ENCODE measurements at regions not wholly inside any gene's neighbourhood (a gene's known extent, or its start where the extent isn't known, plus 50 kb on each side); places are given as distances from the start of the nearest gene placed in this dataset.

DNA sequence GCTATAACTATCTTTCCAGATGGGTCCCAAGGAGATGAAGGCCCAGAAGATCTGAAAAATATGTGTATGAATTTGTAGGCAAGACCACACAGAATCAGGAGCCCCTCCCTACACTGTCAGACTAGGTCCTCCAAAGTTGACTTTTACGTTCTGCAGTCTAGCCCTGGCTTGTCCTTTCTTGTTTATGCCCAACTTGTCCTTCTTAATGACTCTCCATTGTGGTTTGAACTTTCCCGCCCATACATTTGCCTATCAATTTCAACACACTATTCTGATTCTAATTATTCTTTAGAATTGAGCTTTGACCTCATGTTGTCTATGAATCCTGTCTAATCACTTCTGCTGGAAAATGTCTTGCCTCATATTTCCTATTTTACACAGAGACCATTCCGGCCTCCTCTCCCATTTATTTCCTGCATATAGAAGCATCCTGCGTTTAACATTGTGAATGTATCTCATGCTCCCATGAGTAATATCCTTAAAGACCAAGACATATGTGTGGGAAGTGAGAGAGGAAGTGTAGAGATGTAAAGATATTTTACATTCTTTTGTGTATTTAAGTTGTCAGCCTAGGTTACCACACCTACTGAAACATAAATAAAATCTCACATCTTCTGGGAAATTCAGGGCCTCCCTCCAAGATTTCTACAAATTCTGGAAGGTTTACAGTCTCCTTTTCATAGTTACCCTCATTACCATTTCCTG is 348.3 kb downstream of the BCKDHB start:
- ATAC-seq (no peak), FAIRE-seq (no peak)
- no peak overlapping the region for H3K4me3 ChIP-seq

DNA sequence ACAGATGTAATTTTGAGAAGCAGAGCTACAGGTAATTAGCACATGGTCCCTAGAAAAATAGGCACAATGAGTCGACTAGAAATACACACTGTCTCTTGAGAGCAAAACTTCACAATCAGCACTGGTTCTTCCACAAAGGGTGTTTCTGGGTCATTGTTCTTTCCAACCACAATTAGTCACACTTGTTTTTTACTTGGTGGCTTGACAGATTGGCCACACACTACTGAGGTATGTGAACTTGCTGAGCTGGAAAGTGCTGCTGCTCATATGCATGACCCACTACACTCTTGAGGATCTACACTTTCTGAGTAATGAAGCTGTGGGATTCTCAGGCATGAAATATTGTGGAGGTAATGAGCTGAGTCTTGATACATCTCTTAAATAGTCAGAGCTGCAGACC is 347.7 kb downstream of the BCKDHB start:
- Histone ChIP-seq H3K4me2 (no peak overlapping the region), H3K27ac (no peak overlapping the region), H3K9me3 (no peaks in the 10 kb centered on the region), H3K4me1 (0 out of 3 replicates have a peak, but pooled peaks cover 5% of the 10 kb centered on the region), H3K4me3 (no peak overlapping the region)
- ATAC-seq (no peak), DNase-seq (ENCODE audit: low read depth in 1 of 2, low spot score in 1 of 2) (no peak), FAIRE-seq (no peak)
- ChIA-PET POLR2A (no interaction called here), CTCF (no interaction called here)
- 26% methylated on average over 1 of the region's 1 CpG for WGBS (ENCODE audit: missing lambda C conversion rate)
- TF ChIP-seq MYC (IDR thresholded peaks at IDR 0.05; ENCODE audit: borderline replicate concordance, low read length) (no peak), FOSL2 (IDR thresholded peaks at IDR 0.05) (no peak), FOSL2 (CRISPR knock-in tag; IDR thresholded peaks at IDR 0.05) (no peak), POLR2AphosphoS2 (conservative IDR thresholded peaks at IDR 0.05; ENCODE audit: low read length) (no peak), RFX5 (IDR thresholded peaks at IDR 0.05) (no peak), EHF (CRISPR knock-in tag; IDR thresholded peaks at IDR 0.05) (no peak), ZFP36 (IDR thresholded peaks at IDR 0.05; ENCODE audit: borderline replicate concordance, partially characterized antibody) (no peak), FOXS1 (CRISPR knock-in tag; IDR thresholded peaks at IDR 0.05) (no peak), NR3C1 (IDR thresholded peaks at IDR 0.05) (no peak), KDM1A (IDR thresholded peaks at IDR 0.05; ENCODE audit: low read depth) (no peak), CHD2 (IDR thresholded peaks at IDR 0.05; ENCODE audit: low read length, partially characterized antibody) (no peak), NFE2L2 (conservative IDR thresholded peaks at IDR 0.05; ENCODE audit: low read length) (no peak), CHD4 (IDR thresholded peaks at IDR 0.05; ENCODE audit: borderline replicate concordance) (no peak), PHF8 (IDR thresholded peaks at IDR 0.05; ENCODE audit: borderline replicate concordance, low read depth) (no peak), CEBPB (IDR thresholded peaks at IDR 0.05) (no peak)
- TF ChIP-seq, protein P1, sequence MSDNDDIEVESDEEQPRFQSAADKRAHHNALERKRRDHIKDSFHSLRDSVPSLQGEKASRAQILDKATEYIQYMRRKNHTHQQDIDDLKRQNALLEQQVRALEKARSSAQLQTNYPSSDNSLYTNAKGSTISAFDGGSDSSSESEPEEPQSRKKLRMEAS (IDR thresholded peaks at IDR 0.05), result no peak
- TF ChIP-seq, protein P2, sequence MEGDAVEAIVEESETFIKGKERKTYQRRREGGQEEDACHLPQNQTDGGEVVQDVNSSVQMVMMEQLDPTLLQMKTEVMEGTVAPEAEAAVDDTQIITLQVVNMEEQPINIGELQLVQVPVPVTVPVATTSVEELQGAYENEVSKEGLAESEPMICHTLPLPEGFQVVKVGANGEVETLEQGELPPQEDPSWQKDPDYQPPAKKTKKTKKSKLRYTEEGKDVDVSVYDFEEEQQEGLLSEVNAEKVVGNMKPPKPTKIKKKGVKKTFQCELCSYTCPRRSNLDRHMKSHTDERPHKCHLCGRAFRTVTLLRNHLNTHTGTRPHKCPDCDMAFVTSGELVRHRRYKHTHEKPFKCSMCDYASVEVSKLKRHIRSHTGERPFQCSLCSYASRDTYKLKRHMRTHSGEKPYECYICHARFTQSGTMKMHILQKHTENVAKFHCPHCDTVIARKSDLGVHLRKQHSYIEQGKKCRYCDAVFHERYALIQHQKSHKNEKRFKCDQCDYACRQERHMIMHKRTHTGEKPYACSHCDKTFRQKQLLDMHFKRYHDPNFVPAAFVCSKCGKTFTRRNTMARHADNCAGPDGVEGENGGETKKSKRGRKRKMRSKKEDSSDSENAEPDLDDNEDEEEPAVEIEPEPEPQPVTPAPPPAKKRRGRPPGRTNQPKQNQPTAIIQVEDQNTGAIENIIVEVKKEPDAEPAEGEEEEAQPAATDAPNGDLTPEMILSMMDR (IDR thresholded peaks at IDR 0.05), result no peak
- TF ChIP-seq, protein P3, sequence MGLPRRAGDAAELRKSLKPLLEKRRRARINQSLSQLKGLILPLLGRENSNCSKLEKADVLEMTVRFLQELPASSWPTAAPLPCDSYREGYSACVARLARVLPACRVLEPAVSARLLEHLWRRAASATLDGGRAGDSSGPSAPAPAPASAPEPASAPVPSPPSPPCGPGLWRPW (IDR thresholded peaks at IDR 0.05), result no peak
- TF ChIP-seq, protein P4, sequence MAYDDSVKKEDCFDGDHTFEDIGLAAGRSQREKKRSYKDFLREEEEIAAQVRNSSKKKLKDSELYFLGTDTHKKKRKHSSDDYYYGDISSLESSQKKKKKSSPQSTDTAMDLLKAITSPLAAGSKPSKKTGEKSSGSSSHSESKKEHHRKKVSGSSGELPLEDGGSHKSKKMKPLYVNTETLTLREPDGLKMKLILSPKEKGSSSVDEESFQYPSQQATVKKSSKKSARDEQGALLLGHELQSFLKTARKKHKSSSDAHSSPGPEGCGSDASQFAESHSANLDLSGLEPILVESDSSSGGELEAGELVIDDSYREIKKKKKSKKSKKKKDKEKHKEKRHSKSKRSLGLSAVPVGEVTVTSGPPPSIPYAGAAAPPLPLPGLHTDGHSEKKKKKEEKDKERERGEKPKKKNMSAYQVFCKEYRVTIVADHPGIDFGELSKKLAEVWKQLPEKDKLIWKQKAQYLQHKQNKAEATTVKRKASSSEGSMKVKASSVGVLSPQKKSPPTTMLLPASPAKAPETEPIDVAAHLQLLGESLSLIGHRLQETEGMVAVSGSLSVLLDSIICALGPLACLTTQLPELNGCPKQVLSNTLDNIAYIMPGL (CRISPR knock-in tag; IDR thresholded peaks at IDR 0.05; ENCODE audit: borderline replicate concordance), result no peak

More for the DNA sequence above, 348.3 kb downstream of the BCKDHB start:
- Histone ChIP-seq H3K4me2 (no peak overlapping the region), H3K4me1 (0 out of 3 replicates have a peak, but pooled peaks cover 5% of the 10 kb centered on the region), H3K9me3 (no peaks in the 10 kb centered on the region), H3K27ac (no peak overlapping the region)
- CTCF ChIA-PET, result no interaction called here
- POLR2A ChIA-PET, result no interaction called here
- no peak for TF ChIP-seq BHLHE40 (IDR thresholded peaks at IDR 0.05; ENCODE audit: low read depth, low read length)
- TF ChIP-seq, protein P5, sequence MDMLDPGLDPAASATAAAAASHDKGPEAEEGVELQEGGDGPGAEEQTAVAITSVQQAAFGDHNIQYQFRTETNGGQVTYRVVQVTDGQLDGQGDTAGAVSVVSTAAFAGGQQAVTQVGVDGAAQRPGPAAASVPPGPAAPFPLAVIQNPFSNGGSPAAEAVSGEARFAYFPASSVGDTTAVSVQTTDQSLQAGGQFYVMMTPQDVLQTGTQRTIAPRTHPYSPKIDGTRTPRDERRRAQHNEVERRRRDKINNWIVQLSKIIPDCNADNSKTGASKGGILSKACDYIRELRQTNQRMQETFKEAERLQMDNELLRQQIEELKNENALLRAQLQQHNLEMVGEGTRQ (IDR thresholded peaks at IDR 0.05), result no peak
- no peak for TF ChIP-seq HOXB5 (CRISPR knock-in tag; IDR thresholded peaks at IDR 0.05)
- TF ChIP-seq TP53 (CRISPR knock-in tag; IDR thresholded peaks at IDR 0.05), result no peak
- no peak for TF ChIP-seq RAD21 (conservative IDR thresholded peaks at IDR 0.05 in 1 of 2, IDR thresholded peaks at IDR 0.05 in 1 of 2)
- no peak for TF ChIP-seq EHMT2 (IDR thresholded peaks at IDR 0.05; ENCODE audit: low read depth)
- no peak for DNase-seq (ENCODE audit: low read depth in 1 of 2, low spot score in 1 of 2)
- WGBS (ENCODE audit: missing lambda C conversion rate), result 71% methylated on average over 4 of the region's 4 CpGs
